H1 (cell line): ENCODE measurements at regions not wholly inside any gene's neighbourhood (a gene's known extent, or its start where the extent isn't known, plus 50 kb on each side); places are given as distances from the start of the nearest gene placed in this dataset.

Experiments used
- HDAC2 ChIP-seq, 2 experiments: fragments of 300-600 bp in 1 of 2; sonication (generic) in 1 of 2; IDR thresholded peaks; 2 replicates each; pipeline ENCODE4 v1.6.1; 2011 to 2012; ENCODE audit warnings: low read depth in 2 of 2, low read length in 2 of 2, mild to moderate bottlenecking in 2 of 2, moderate library complexity in 2 of 2, borderline replicate concordance in 1 of 2, inconsistent platforms in 1 of 2

- no peak for TF ChIP-seq HDAC2 (IDR thresholded peaks at IDR 0.05; ENCODE audit: borderline replicate concordance in 1 of 2, low read depth in 2 of 2, low read length in 2 of 2)
Observed at GRCh38 chr5:147068998-147069397, 165.8 kb upstream of the STK32A start (continued).
